ENCODE measurements at regions not wholly inside any gene's neighbourhood (a gene's known extent, or its start where the extent isn't known, plus 50 kb on each side); places are given as distances from the start of the nearest gene placed in this dataset.

DNA sequence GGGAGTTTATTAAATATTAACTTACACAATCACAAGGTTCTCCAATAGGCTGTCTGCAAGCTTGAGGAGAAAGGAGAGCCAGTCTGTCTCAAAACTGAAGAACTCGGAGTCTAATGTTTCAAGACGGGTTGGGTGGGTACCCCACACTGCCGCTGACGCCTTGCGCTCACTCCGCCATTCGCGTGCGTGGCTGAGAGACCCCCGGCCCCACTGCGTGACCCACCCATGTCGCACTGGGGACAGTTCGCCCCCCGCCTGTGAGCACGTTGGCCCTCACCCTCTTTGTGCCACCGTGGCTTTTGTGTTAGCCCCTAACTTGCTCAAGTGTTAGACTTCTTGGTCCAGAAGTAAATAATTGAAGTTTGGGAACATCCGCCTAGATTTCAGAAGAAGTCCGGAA lies 270.0 kb upstream of the ITGA1 start:
- TF ChIP-seq POLR2AphosphoS5 (IDR thresholded peaks at IDR 0.05; ENCODE audit: low read depth, low read length) = no peak
- TF ChIP-seq CTCF (IDR thresholded peaks at IDR 0.05) = no peak
- TF ChIP-seq, protein P1, sequence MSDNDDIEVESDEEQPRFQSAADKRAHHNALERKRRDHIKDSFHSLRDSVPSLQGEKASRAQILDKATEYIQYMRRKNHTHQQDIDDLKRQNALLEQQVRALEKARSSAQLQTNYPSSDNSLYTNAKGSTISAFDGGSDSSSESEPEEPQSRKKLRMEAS (IDR thresholded peaks at IDR 0.05; ENCODE audit: low read depth) = no peak
- TF ChIP-seq YY1 (IDR thresholded peaks at IDR 0.05; ENCODE audit: low read depth) = no peak
- TF ChIP-seq RFX5 (IDR thresholded peaks at IDR 0.05; ENCODE audit: low read length) = no peak
- TF ChIP-seq GATA2 (CRISPR knock-in tag; IDR thresholded peaks at IDR 0.05) = no peak
- no peak for TF ChIP-seq FOXJ3 (CRISPR knock-in tag; IDR thresholded peaks at IDR 0.05)
- no peak for TF ChIP-seq GABPA (IDR thresholded peaks at IDR 0.05; ENCODE audit: low read depth)
